CD4-positive, alpha-beta T cell treated with Interleukin-6 at 100 ng/mL for 8 hours (primary cell): ENCODE measurements at regions not wholly inside any gene's neighbourhood (a gene's known extent, or its start where the extent isn't known, plus 50 kb on each side); places are given as distances from the start of the nearest gene placed in this dataset.

Experiments
- DNase-seq: peaks from one replicate; pipeline ENCODE4 v3.0.0-alpha.2; 2020; ENCODE audit warnings: mixed read lengths, low spot score

- DNase-seq, result no peak
Measured at GRCh38 chr3:124497487-124497886, 232.8 kb upstream of the UMPS start.

GRCh38 chr3:124498891-124499290 lies 231.4 kb upstream of the UMPS start:
- no peak for DNase-seq

GRCh38 chr3:124504332-124505059 lies 225.8 kb upstream of the UMPS start:
- DNase-seq, result no peak

GRCh38 chr3:124509884-124510283 lies 220.4 kb upstream of the UMPS start:
- DNase-seq, result no peak

- no peak for DNase-seq
Measured at GRCh38 chr3:124510290-124510689, 220.0 kb upstream of the UMPS start.

GRCh38 chr3:124512881-124513609 lies 217.2 kb upstream of the UMPS start:
- no peak for DNase-seq

- no peak for DNase-seq
Measured at GRCh38 chr3:124513610-124513997, 216.6 kb upstream of the UMPS start.

- DNase-seq, result no peak
Measured at GRCh38 chr3:124514683-124515082, 215.6 kb upstream of the UMPS start.

- DNase-seq, result no peak
Measured at GRCh38 chr3:124516333-124516732, 213.9 kb upstream of the UMPS start.

- DNase-seq, result no peak
Measured at GRCh38 chr3:124517306-124517705, 212.9 kb upstream of the UMPS start.

GRCh38 chr3:124518350-124518749 lies 211.9 kb upstream of the UMPS start:
- DNase-seq, result no peak

- no peak for DNase-seq
Measured at GRCh38 chr3:124519591-124520194, 210.6 kb upstream of the UMPS start.

GRCh38 chr3:124520970-124521369 lies 209.3 kb upstream of the UMPS start:
- no peak for DNase-seq

- DNase-seq, result no peak
Measured at GRCh38 chr3:124522082-124522625, 208.1 kb upstream of the UMPS start.

GRCh38 chr3:124526601-124527000 lies 203.7 kb upstream of the UMPS start:
- no peak for DNase-seq

GRCh38 chr3:124529826-124530571 lies 200.3 kb upstream of the UMPS start:
- no peak for DNase-seq

- DNase-seq, result no peak
Measured at GRCh38 chr3:124530916-124531315, 199.3 kb upstream of the UMPS start.

GRCh38 chr3:124532071-124532470 lies 198.2 kb upstream of the UMPS start:
- DNase-seq, result no peak

GRCh38 chr3:124535306-124535705 lies 194.9 kb upstream of the UMPS start:
- DNase-seq, result no peak

GRCh38 chr3:124540550-124541211 lies 189.6 kb upstream of the UMPS start:
- no peak for DNase-seq

- DNase-seq, result no peak
Measured at GRCh38 chr3:124542214-124542869, 187.9 kb upstream of the UMPS start.
